NCI-H2171 treated with DMSO at 0.1 percent for 48 hours (cell line): ENCODE measurements at regions not wholly inside any gene's neighbourhood (a gene's known extent, or its start where the extent isn't known, plus 50 kb on each side); places are given as distances from the start of the nearest gene placed in this dataset.

Source experiments
- DNase-seq: peaks from one replicate; lab custom pipeline; 2025; lab: John Stamatoyannopoulos, UW

- no peak for DNase-seq
These were observed 171.6 kb downstream of the SLC6A15 start for GRCh38 chr12:84741031-84741430.

GRCh38 chr12:84740602-84741001 lies 172.0 kb downstream of the SLC6A15 start:
- no peak for DNase-seq

GRCh38 chr12:84738481-84738972 lies 174.1 kb downstream of the SLC6A15 start:
- DNase-seq = no peak

- no peak for DNase-seq
These were observed 179.7 kb downstream of the SLC6A15 start for GRCh38 chr12:84732828-84733340.

- no peak for DNase-seq
These were observed 181.9 kb downstream of the SLC6A15 start for GRCh38 chr12:84730561-84731162.

- DNase-seq = peak; percentile 30
These were observed 184.6 kb downstream of the SLC6A15 start for GRCh38 chr12:84727961-84728360.

- DNase-seq = no peak
These were observed 185.8 kb downstream of the SLC6A15 start for GRCh38 chr12:84726780-84727179.

GRCh38 chr12:84723988-84724387 lies 188.6 kb downstream of the SLC6A15 start:
- no peak for DNase-seq

- DNase-seq = no peak
These were observed 192.6 kb downstream of the SLC6A15 start for GRCh38 chr12:84719997-84720396.

GRCh38 chr12:84718906-84719305 lies 193.7 kb downstream of the SLC6A15 start:
- DNase-seq = no peak

- no peak for DNase-seq
These were observed 199.9 kb downstream of the SLC6A15 start for GRCh38 chr12:84712747-84713146.

GRCh38 chr12:84706374-84706773 lies 206.2 kb downstream of the SLC6A15 start:
- no peak for DNase-seq

- no peak for DNase-seq
These were observed 207.7 kb downstream of the SLC6A15 start for GRCh38 chr12:84704856-84705255.

GRCh38 chr12:84702001-84702400 lies 210.6 kb downstream of the SLC6A15 start:
- no peak for DNase-seq

- DNase-seq = peak; percentile 80
These were observed 211.6 kb downstream of the SLC6A15 start for GRCh38 chr12:84701041-84701440.

- no peak for DNase-seq
These were observed 213.8 kb downstream of the SLC6A15 start for GRCh38 chr12:84698576-84699333.

GRCh38 chr12:84696908-84697540 lies 215.6 kb downstream of the SLC6A15 start:
- no peak for DNase-seq

GRCh38 chr12:84696281-84696680 lies 216.3 kb downstream of the SLC6A15 start:
- no peak for DNase-seq

GRCh38 chr12:84694116-84694515 lies 218.5 kb downstream of the SLC6A15 start:
- DNase-seq = peak; percentile 63

- no peak for DNase-seq
These were observed 220.5 kb downstream of the SLC6A15 start for GRCh38 chr12:84692071-84692470.

GRCh38 chr12:84691266-84691665 lies 221.3 kb downstream of the SLC6A15 start:
- no peak for DNase-seq

GRCh38 chr12:84689638-84690037 lies 223.0 kb downstream of the SLC6A15 start:
- DNase-seq = no peak

- DNase-seq = no peak
These were observed 227.2 kb downstream of the SLC6A15 start for GRCh38 chr12:84685379-84685778.
